Kidney (tissue), 13 donors: ENCODE measurements at regions not wholly inside any gene's neighbourhood (a gene's known extent, or its start where the extent isn't known, plus 50 kb on each side); places are given as distances from the start of the nearest gene placed in this dataset.

Source experiments
- DNase-seq, 5 donors: peaks; one replicate each; pipeline ENCODE4 v3.0.0-alpha.2; 2013 to 2020
- FAIRE-seq: peaks from 2 replicates; lab custom pipeline; 2012; peaks lifted over from hg19 to GRCh38; lab: Jason Lieb, UNC
- H3K27ac ChIP-seq, 2 donors: one replicate each; pipeline ENCODE4 v1.7.0; 2013; ENCODE audit warnings: low read depth in 2 of 2, low read length in 2 of 2, inconsistent platforms in 1 of 2
- H3K27me3 ChIP-seq: one replicate; pipeline ENCODE4 v1.7.1; 2013; ENCODE audit warnings: low read length, inconsistent platforms; ENCODE audit not compliant: control insufficient read depth, insufficient read depth
- H3K36me3 ChIP-seq, 3 donors: one replicate each; pipeline versions ENCODE4 v1.7.0 to v1.7.1; 2013; ENCODE audit warnings: low read length in 3 of 3, control low read depth in 1 of 3, inconsistent platforms in 1 of 3; ENCODE audit not compliant: insufficient read depth in 3 of 3, control insufficient read depth in 2 of 3
- H3K4me1 ChIP-seq, 3 donors: one replicate each; pipeline versions ENCODE4 v1.7.0 to v1.7.1; 2013; ENCODE audit warnings: low read length in 3 of 3, inconsistent platforms in 1 of 3, low read depth in 1 of 3; ENCODE audit not compliant: control insufficient read depth in 2 of 3, insufficient read depth in 2 of 3
- H3K4me3 ChIP-seq, 3 donors: one replicate each; pipeline versions ENCODE4 v1.7.0 to v1.8.1; 2013; ENCODE audit warnings: low read length in 3 of 3, control low read depth in 1 of 3, inconsistent platforms in 1 of 3
- H3K9ac ChIP-seq, 3 donors: one replicate each; pipeline versions ENCODE4 v1.7.0 to v1.7.1; 2013; ENCODE audit warnings: low read length in 3 of 3, control low read depth in 1 of 3, inconsistent platforms in 1 of 3
- H3K9me3 ChIP-seq, 3 donors: one replicate each; pipeline versions ENCODE4 v1.7.0 to v1.7.1; 2013; ENCODE audit warnings: low read length in 3 of 3, control low read depth in 1 of 3, inconsistent platforms in 1 of 3; ENCODE audit not compliant: control insufficient read depth in 2 of 3, insufficient read depth in 1 of 3
- CTCF ChIP-seq: IDR thresholded peaks from 3 replicates; pipeline ENCODE4 v1.5.1; 2012; ENCODE audit warnings: mild to moderate bottlenecking, moderate library complexity, borderline replicate concordance; ENCODE audit not compliant: insufficient read depth; ENCODE audit errors: extremely low read depth
- intact Hi-C: fragments of 100-400 bp; cut with DNase I; formaldehyde crosslinking; loops from one replicate; pipeline ENCODE4 v1.11.1; 2022
- donor health status: control.
- donor health status: control.
- donor health status: control.
- donor health status: control.
- donor health status: control.
- donor health status: DM: yes; HTN: yes; CAD: no.
- donor health status: Normal renal cell carcinoma (clear cell type).

- no peak for FAIRE-seq
- H3K9me3 ChIP-seq, result no peaks in the 10 kb centered on the region
- H3K27ac ChIP-seq, result no peak overlapping the region
- intact Hi-C loops, result no loop called here
- TF ChIP-seq CTCF, result no peak
- DNase-seq, result no peak
- H3K4me3 ChIP-seq, result no peak overlapping the region
- H3K9ac ChIP-seq, result no peak overlapping the region
- H3K36me3 ChIP-seq, result no peaks in the 10 kb centered on the region
- H3K4me1 ChIP-seq, result no peaks in the 10 kb centered on the region
- H3K27me3 ChIP-seq, result peaks cover 10% of the 10 kb centered on the region
Observed at GRCh38 chrX:131795442-131796229, 227.5 kb upstream of the STK26 start.

GRCh38 chrX:131801066-131801465 is 222.0 kb upstream of the STK26 start:
- DNase-seq (no peak), FAIRE-seq (no peak)
- H3K4me1 ChIP-seq, result no peaks in the 10 kb centered on the region
- H3K27ac ChIP-seq, result no peak overlapping the region
- TF ChIP-seq CTCF, result no peak
- no peaks in the 10 kb centered on the region for H3K36me3 ChIP-seq
- H3K27me3 ChIP-seq, result peaks cover 10% of the 10 kb centered on the region
- no peaks in the 10 kb centered on the region for H3K9me3 ChIP-seq
- no peak overlapping the region for H3K4me3 ChIP-seq
- H3K9ac ChIP-seq, result no peak overlapping the region
- intact Hi-C loops, result no loop called here

- H3K36me3 ChIP-seq, result no peaks in the 10 kb centered on the region
- no peak overlapping the region for H3K27ac ChIP-seq
- no peaks in the 10 kb centered on the region for H3K9me3 ChIP-seq
- TF ChIP-seq CTCF, result no peak
- peaks cover 11% of the 10 kb centered on the region for H3K27me3 ChIP-seq
- no peak overlapping the region for H3K4me3 ChIP-seq
- intact Hi-C loops, result no loop called here
- no peaks in the 10 kb centered on the region for H3K4me1 ChIP-seq
- DNase-seq (no peak), FAIRE-seq (no peak)
- no peak overlapping the region for H3K9ac ChIP-seq
Observed at GRCh38 chrX:131801911-131802310, 221.2 kb upstream of the STK26 start.
